ENCODE measurements at regions not wholly inside any gene's neighbourhood (a gene's known extent, or its start where the extent isn't known, plus 50 kb on each side); places are given as distances from the start of the nearest gene placed in this dataset.

DNA sequence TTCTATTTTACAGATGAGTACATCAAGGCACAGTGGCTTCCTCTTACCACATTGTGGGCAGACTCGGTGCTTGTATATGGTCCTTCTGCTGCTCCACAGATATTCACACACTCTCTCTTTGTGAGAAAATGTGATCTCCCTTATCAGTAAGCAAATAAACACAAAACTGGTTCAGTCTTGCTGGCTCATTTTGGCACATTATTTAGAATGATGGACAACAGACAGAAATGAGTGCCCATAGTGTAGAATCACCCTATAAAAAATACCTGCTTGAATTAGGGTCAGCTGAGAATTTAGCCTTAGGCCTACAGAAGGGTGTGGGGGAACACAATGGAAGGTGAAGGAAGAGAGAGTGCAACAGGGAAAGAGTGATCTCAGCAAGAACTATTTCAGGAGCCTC is 423.1 kb downstream of the HLX start:
- no peak overlapping the region for H3K4me3 ChIP-seq
- no peak overlapping the region for H3K9ac ChIP-seq (ENCODE audit: low read depth in 2 of 2, low read length in 2 of 2)
- no peaks in the 10 kb centered on the region for H3K36me3 ChIP-seq
- DNase-seq: no peak
- H3K9me3 ChIP-seq: no peaks in the 10 kb centered on the region
- intact Hi-C loops (cut with DNase I): no loop called here
- H3K27me3 ChIP-seq: no peaks in the 10 kb centered on the region
- no peak overlapping the region for H3K27ac ChIP-seq
- no peaks in the 10 kb centered on the region for H3K4me1 ChIP-seq
- TF ChIP-seq, protein P1, sequence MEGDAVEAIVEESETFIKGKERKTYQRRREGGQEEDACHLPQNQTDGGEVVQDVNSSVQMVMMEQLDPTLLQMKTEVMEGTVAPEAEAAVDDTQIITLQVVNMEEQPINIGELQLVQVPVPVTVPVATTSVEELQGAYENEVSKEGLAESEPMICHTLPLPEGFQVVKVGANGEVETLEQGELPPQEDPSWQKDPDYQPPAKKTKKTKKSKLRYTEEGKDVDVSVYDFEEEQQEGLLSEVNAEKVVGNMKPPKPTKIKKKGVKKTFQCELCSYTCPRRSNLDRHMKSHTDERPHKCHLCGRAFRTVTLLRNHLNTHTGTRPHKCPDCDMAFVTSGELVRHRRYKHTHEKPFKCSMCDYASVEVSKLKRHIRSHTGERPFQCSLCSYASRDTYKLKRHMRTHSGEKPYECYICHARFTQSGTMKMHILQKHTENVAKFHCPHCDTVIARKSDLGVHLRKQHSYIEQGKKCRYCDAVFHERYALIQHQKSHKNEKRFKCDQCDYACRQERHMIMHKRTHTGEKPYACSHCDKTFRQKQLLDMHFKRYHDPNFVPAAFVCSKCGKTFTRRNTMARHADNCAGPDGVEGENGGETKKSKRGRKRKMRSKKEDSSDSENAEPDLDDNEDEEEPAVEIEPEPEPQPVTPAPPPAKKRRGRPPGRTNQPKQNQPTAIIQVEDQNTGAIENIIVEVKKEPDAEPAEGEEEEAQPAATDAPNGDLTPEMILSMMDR (IDR thresholded peaks at IDR 0.05): no peak

DNA sequence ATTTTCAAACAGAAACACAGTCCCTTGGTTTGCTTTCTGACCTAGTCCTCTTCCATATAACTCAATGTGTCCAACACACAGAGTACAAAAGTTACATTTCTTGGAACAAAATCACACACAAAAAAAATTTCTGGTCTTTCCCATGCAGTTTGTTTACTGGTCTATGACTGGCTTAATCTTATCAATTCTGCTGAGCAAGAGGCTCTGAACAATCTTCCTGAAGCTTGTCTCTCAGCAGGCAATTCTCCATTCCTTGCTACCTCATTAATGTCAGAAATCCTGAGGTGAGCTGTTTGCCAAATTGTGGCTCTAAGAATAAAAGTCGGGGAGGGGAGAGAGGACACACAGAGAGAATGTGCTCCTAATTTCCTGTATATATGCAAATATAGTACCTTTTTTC is 423.6 kb downstream of the HLX start:
- H3K9me3 ChIP-seq: no peaks in the 10 kb centered on the region
- no peaks in the 10 kb centered on the region for H3K27me3 ChIP-seq
- H3K9ac ChIP-seq (ENCODE audit: low read depth in 2 of 2, low read length in 2 of 2): no peak overlapping the region
- no peaks in the 10 kb centered on the region for H3K36me3 ChIP-seq
- intact Hi-C loops (cut with DNase I): no loop called here
- no peaks in the 10 kb centered on the region for H3K4me1 ChIP-seq
- no peak overlapping the region for H3K27ac ChIP-seq
- no peak for DNase-seq
- no peak overlapping the region for H3K4me3 ChIP-seq
- TF ChIP-seq, protein P1 (IDR thresholded peaks at IDR 0.05): no peak

DNA sequence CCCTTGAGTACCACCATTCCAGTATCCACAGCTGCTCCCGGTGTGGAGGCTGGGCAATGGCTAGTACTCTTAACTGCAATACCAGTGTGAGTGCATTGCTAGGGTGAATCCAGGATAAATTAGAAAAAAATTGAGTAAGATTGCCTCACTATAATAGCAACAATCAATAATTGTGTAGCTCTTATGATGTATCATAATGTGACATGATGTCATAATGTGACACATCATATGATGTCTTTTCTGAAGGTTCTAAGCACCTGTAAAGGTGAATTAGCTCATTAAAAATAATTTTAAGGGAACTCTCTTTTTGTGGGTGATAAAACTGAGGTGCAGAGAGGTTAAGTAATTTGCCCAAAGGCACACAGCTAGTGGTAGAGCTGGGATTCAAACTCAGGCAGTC is 424.4 kb downstream of the HLX start:
- intact Hi-C loops (cut with DNase I): no loop called here
- Histone ChIP-seq H3K36me3 (no peaks in the 10 kb centered on the region), H3K9ac (ENCODE audit: low read depth in 2 of 2, low read length in 2 of 2) (no peak overlapping the region), H3K9me3 (no peaks in the 10 kb centered on the region), H3K27ac (no peak overlapping the region), H3K27me3 (no peaks in the 10 kb centered on the region), H3K4me3 (no peak overlapping the region), H3K4me1 (no peaks in the 10 kb centered on the region)
- TF ChIP-seq, protein P1 (IDR thresholded peaks at IDR 0.05): no peak
- no peak for DNase-seq

DNA sequence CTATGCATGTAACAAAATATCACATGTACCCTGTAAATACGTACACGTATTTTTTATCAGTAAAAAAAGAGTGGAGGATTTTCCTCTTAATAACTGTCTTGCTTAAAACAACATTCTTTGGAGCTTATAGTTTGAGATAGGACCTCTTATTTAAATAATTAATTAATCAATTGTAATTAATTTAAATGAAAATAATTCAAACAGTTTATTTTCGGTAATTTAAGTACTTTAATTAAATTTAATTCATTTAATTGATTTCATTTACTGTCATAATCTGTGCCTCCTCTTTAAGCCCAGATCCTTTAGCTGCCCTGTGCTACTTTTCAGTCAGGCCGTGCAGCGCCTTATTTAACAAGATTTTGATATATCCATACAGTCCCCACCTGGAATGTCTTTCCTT is 427.0 kb downstream of the HLX start:
- Histone ChIP-seq H3K9ac (ENCODE audit: low read depth in 2 of 2, low read length in 2 of 2) (no peak overlapping the region), H3K27ac (no peak overlapping the region), H3K36me3 (no peaks in the 10 kb centered on the region), H3K4me1 (no peaks in the 10 kb centered on the region), H3K4me3 (no peak overlapping the region), H3K9me3 (no peaks in the 10 kb centered on the region), H3K27me3 (no peaks in the 10 kb centered on the region)
- TF ChIP-seq, protein P1 (IDR thresholded peaks at IDR 0.05): no peak
- no peak for DNase-seq
- intact Hi-C loops (cut with DNase I): no loop called here

DNA sequence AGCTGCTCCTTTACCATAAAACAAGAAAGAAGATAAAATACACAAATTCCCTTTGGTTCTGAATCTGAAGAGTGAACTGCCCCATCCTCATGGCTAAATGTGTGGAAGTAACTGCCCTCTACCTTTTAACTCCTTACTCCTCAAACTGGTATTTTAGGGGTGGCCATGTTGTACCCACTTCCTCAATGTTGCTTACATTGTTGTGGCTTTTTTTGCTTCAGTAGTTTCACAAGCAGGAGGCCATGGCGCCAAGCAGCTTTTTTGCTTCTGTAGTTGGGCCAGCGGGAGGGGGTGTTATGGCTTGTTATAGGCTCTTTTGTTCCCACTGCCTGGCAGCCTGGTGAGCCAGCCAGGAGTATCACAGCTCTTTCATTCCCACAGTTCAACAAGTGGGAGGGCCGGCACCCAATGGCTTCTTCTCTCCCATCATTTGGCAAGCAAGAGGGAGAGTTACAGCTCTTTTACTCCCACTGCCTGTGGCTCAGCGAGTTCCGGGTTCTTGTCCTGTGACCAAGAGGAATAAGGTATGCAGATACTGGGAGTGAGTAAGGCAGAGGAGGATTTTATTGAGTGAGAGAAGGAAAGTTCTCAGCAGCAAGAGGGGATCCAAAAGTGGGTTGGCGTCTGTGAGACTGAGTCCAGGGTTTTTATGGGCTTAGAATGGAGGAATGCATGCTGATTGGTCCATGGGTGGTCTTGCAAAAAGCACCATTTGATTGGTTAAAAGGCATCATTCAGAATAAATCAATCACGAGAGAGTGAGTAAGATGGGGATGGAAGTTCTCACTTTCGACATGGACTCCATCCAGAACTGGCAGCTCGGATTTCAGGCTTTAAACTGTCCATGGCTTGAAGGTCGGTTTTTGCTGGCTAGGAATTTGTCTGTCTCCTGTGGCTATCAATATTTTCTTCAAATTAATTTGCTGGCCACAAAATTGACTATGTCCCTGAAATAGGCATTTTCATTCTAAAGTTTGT is 429.6 kb downstream of the HLX start:
- Histone ChIP-seq H3K4me1 (no peaks in the 10 kb centered on the region), H3K27ac (no peak overlapping the region), H3K9me3 (no peaks in the 10 kb centered on the region), H3K36me3 (no peaks in the 10 kb centered on the region), H3K27me3 (no peaks in the 10 kb centered on the region), H3K9ac (ENCODE audit: low read depth in 2 of 2, low read length in 2 of 2) (no peak overlapping the region), H3K4me3 (no peak overlapping the region)
- DNase-seq: no peak
- intact Hi-C loops (cut with DNase I): no loop called here
- TF ChIP-seq, protein P1 (IDR thresholded peaks at IDR 0.05): no peak
